ENCODE measurements at regions not wholly inside any gene's neighbourhood (a gene's known extent, or its start where the extent isn't known, plus 50 kb on each side); places are given as distances from the start of the nearest gene placed in this dataset.

- DNase-seq (ENCODE audit: extremely low read depth, low read depth): no peak
- H3K4me3 ChIP-seq (replicated peaks; ENCODE audit: low read depth, low read length): no peak overlapping the region
Observed at GRCh38 chr5:2168601-2169429, 286.1 kb upstream of the IRX4 start.

GRCh38 chr5:2167671-2168070 is 284.9 kb upstream of the IRX4 start:
- H3K4me3 ChIP-seq (replicated peaks; ENCODE audit: low read depth, low read length): no peak overlapping the region
- no peak for DNase-seq (ENCODE audit: extremely low read depth, low read depth)
- no peak for TF ChIP-seq CTCF (IDR thresholded peaks at IDR 0.05; ENCODE audit: low read depth, low read length, missing control alignments)

More at GRCh38 chr5:2168601-2169429, 286.1 kb upstream of the IRX4 start:
- no peak for TF ChIP-seq CTCF (IDR thresholded peaks at IDR 0.05; ENCODE audit: low read depth, low read length, missing control alignments)

GRCh38 chr5:2166979-2167377 is 284.3 kb upstream of the IRX4 start:
- no peak for TF ChIP-seq CTCF (IDR thresholded peaks at IDR 0.05; ENCODE audit: low read depth, low read length, missing control alignments)
- no peak for DNase-seq (ENCODE audit: extremely low read depth, low read depth)
- no peak overlapping the region for H3K4me3 ChIP-seq (replicated peaks; ENCODE audit: low read depth, low read length)

GRCh38 chr5:2166306-2166978 is 283.7 kb upstream of the IRX4 start:
- no peak overlapping the region for H3K4me3 ChIP-seq (replicated peaks; ENCODE audit: low read depth, low read length)
- DNase-seq (ENCODE audit: extremely low read depth, low read depth): no peak
- TF ChIP-seq CTCF (IDR thresholded peaks at IDR 0.05; ENCODE audit: low read depth, low read length, missing control alignments): no peak

GRCh38 chr5:2165615-2166305 is 283.0 kb upstream of the IRX4 start:
- H3K4me3 ChIP-seq (replicated peaks; ENCODE audit: low read depth, low read length): no peak overlapping the region
- TF ChIP-seq CTCF (IDR thresholded peaks at IDR 0.05; ENCODE audit: low read depth, low read length, missing control alignments): no peak
- no peak for DNase-seq (ENCODE audit: extremely low read depth, low read depth)

- TF ChIP-seq CTCF (IDR thresholded peaks at IDR 0.05; ENCODE audit: low read depth, low read length, missing control alignments): no peak
- DNase-seq (ENCODE audit: extremely low read depth, low read depth): no peak
- H3K4me3 ChIP-seq (replicated peaks; ENCODE audit: low read depth, low read length): no peak overlapping the region
Observed at GRCh38 chr5:2165203-2165602, 282.5 kb upstream of the IRX4 start.
